ENCODE measurements at regions not wholly inside any gene's neighbourhood (a gene's known extent, or its start where the extent isn't known, plus 50 kb on each side); places are given as distances from the start of the nearest gene placed in this dataset.

- H3K9me3 ChIP-seq (ENCODE audit: control insufficient read depth, low read length), result no peaks in the 10 kb centered on the region
- H3K4me3 ChIP-seq (ENCODE audit: insufficient read depth, low read depth, low read length), result no peak overlapping the region
- 86 to 93% methylated on average over 1 of the region's 1 CpG for WGBS, 2 experiments
These were observed 656.1 kb upstream of the ADGRL4 start for GRCh38 chr1:79662596-79662995.

GRCh38 chr1:79660129-79660528, 653.6 kb upstream of the ADGRL4 start:
- no CpG with 5 or more reads among the region's 2 CpGs for WGBS, 2 experiments
- Histone ChIP-seq H3K27me3 (ENCODE audit: control insufficient read depth, insufficient read depth, low read length, poor library complexity, severe bottlenecking) (no peaks in the 10 kb centered on the region), H3K9me3 (ENCODE audit: control insufficient read depth, low read length) (no peaks in the 10 kb centered on the region), H3K27ac (ENCODE audit: insufficient read depth, low read depth, low read length, poor library complexity, severe bottlenecking) (no peak overlapping the region), H3K4me1 (ENCODE audit: control insufficient read depth, insufficient read depth, low read length) (peaks cover 9% of the 10 kb centered on the region), H3K4me3 (ENCODE audit: insufficient read depth, low read depth, low read length) (no peak overlapping the region), H3K36me3 (ENCODE audit: control insufficient read depth, insufficient read depth, low read length) (no peaks in the 10 kb centered on the region)

More at GRCh38 chr1:79662596-79662995, 656.1 kb upstream of the ADGRL4 start:
- Histone ChIP-seq H3K27me3 (ENCODE audit: control insufficient read depth, insufficient read depth, low read length, poor library complexity, severe bottlenecking) (no peaks in the 10 kb centered on the region), H3K36me3 (ENCODE audit: control insufficient read depth, insufficient read depth, low read length) (no peaks in the 10 kb centered on the region), H3K4me1 (ENCODE audit: control insufficient read depth, insufficient read depth, low read length) (peaks cover 9% of the 10 kb centered on the region), H3K27ac (ENCODE audit: insufficient read depth, low read depth, low read length, poor library complexity, severe bottlenecking) (no peak overlapping the region)

- WGBS, 2 experiments, result 89 to 93% methylated on average over 2 of the region's 2 CpGs
- H3K4me3 ChIP-seq (ENCODE audit: insufficient read depth, low read depth, low read length), result no peak overlapping the region
These were observed 651.6 kb upstream of the ADGRL4 start for GRCh38 chr1:79657951-79658658.

GRCh38 chr1:79655876-79656275, 649.3 kb upstream of the ADGRL4 start:
- Histone ChIP-seq H3K4me1 (ENCODE audit: control insufficient read depth, insufficient read depth, low read length) (peaks cover 5% of the 10 kb centered on the region), H3K4me3 (ENCODE audit: insufficient read depth, low read depth, low read length) (no peak overlapping the region), H3K36me3 (ENCODE audit: control insufficient read depth, insufficient read depth, low read length) (no peaks in the 10 kb centered on the region), H3K27me3 (ENCODE audit: control insufficient read depth, insufficient read depth, low read length, poor library complexity, severe bottlenecking) (no peaks in the 10 kb centered on the region), H3K27ac (ENCODE audit: insufficient read depth, low read depth, low read length, poor library complexity, severe bottlenecking) (no peak overlapping the region), H3K9me3 (ENCODE audit: control insufficient read depth, low read length) (no peaks in the 10 kb centered on the region)
- 83 to 100% methylated on average over 1 of the region's 2 CpGs for WGBS, 2 experiments

More at GRCh38 chr1:79657951-79658658, 651.6 kb upstream of the ADGRL4 start:
- no peaks in the 10 kb centered on the region for H3K36me3 ChIP-seq (ENCODE audit: control insufficient read depth, insufficient read depth, low read length)
- no peaks in the 10 kb centered on the region for H3K9me3 ChIP-seq (ENCODE audit: control insufficient read depth, low read length)
- H3K27ac ChIP-seq (ENCODE audit: insufficient read depth, low read depth, low read length, poor library complexity, severe bottlenecking), result no peak overlapping the region
- H3K4me1 ChIP-seq (ENCODE audit: control insufficient read depth, insufficient read depth, low read length), result peaks cover 5% of the 10 kb centered on the region
- H3K27me3 ChIP-seq (ENCODE audit: control insufficient read depth, insufficient read depth, low read length, poor library complexity, severe bottlenecking), result no peaks in the 10 kb centered on the region

- no peaks in the 10 kb centered on the region for H3K27me3 ChIP-seq (ENCODE audit: control insufficient read depth, insufficient read depth, low read length, poor library complexity, severe bottlenecking)
- no peak overlapping the region for H3K27ac ChIP-seq (ENCODE audit: insufficient read depth, low read depth, low read length, poor library complexity, severe bottlenecking)
- H3K9me3 ChIP-seq (ENCODE audit: control insufficient read depth, low read length), result no peaks in the 10 kb centered on the region
- no peaks in the 10 kb centered on the region for H3K36me3 ChIP-seq (ENCODE audit: control insufficient read depth, insufficient read depth, low read length)
- H3K4me3 ChIP-seq (ENCODE audit: insufficient read depth, low read depth, low read length), result no peak overlapping the region
- H3K4me1 ChIP-seq (ENCODE audit: control insufficient read depth, insufficient read depth, low read length), result no peaks in the 10 kb centered on the region
- 78 to 89% methylated on average over 3 of the region's 3 CpGs for WGBS, 2 experiments
These were observed 645.9 kb upstream of the ADGRL4 start for GRCh38 chr1:79652426-79652825.

GRCh38 chr1:79648126-79648525, 641.6 kb upstream of the ADGRL4 start:
- Histone ChIP-seq H3K27me3 (ENCODE audit: control insufficient read depth, insufficient read depth, low read length, poor library complexity, severe bottlenecking) (no peaks in the 10 kb centered on the region), H3K9me3 (ENCODE audit: control insufficient read depth, low read length) (no peaks in the 10 kb centered on the region), H3K4me1 (ENCODE audit: control insufficient read depth, insufficient read depth, low read length) (no peaks in the 10 kb centered on the region), H3K4me3 (ENCODE audit: insufficient read depth, low read depth, low read length) (no peak overlapping the region), H3K27ac (ENCODE audit: insufficient read depth, low read depth, low read length, poor library complexity, severe bottlenecking) (no peak overlapping the region), H3K36me3 (ENCODE audit: control insufficient read depth, insufficient read depth, low read length) (no peaks in the 10 kb centered on the region)
- no CpG with 5 or more reads among the region's 1 CpG for WGBS, 2 experiments

GRCh38 chr1:79646880-79647279, 640.4 kb upstream of the ADGRL4 start:
- no peaks in the 10 kb centered on the region for H3K9me3 ChIP-seq (ENCODE audit: control insufficient read depth, low read length)
- no peaks in the 10 kb centered on the region for H3K4me1 ChIP-seq (ENCODE audit: control insufficient read depth, insufficient read depth, low read length)
- no peaks in the 10 kb centered on the region for H3K36me3 ChIP-seq (ENCODE audit: control insufficient read depth, insufficient read depth, low read length)
- no peak overlapping the region for H3K4me3 ChIP-seq (ENCODE audit: insufficient read depth, low read depth, low read length)
- no peak overlapping the region for H3K27ac ChIP-seq (ENCODE audit: insufficient read depth, low read depth, low read length, poor library complexity, severe bottlenecking)
- WGBS, 2 experiments, result 89 to 98% methylated on average over 3 of the region's 3 CpGs
- no peaks in the 10 kb centered on the region for H3K27me3 ChIP-seq (ENCODE audit: control insufficient read depth, insufficient read depth, low read length, poor library complexity, severe bottlenecking)

GRCh38 chr1:79638382-79638781, 631.9 kb upstream of the ADGRL4 start:
- no peaks in the 10 kb centered on the region for H3K9me3 ChIP-seq (ENCODE audit: control insufficient read depth, low read length)
- no peak overlapping the region for H3K4me3 ChIP-seq (ENCODE audit: insufficient read depth, low read depth, low read length)
- no peaks in the 10 kb centered on the region for H3K4me1 ChIP-seq (ENCODE audit: control insufficient read depth, insufficient read depth, low read length)
- WGBS, 2 experiments, result 97 to 98% methylated on average over 2 of the region's 2 CpGs
- no peaks in the 10 kb centered on the region for H3K36me3 ChIP-seq (ENCODE audit: control insufficient read depth, insufficient read depth, low read length)
- H3K27ac ChIP-seq (ENCODE audit: insufficient read depth, low read depth, low read length, poor library complexity, severe bottlenecking), result no peak overlapping the region
- H3K27me3 ChIP-seq (ENCODE audit: control insufficient read depth, insufficient read depth, low read length, poor library complexity, severe bottlenecking), result no peaks in the 10 kb centered on the region

GRCh38 chr1:79633456-79633855, 626.9 kb upstream of the ADGRL4 start:
- WGBS, 2 experiments, result 100% methylated on average over 1 of the region's 1 CpG; no CpG with 5 or more reads in 1 of the 2 experiments
- no peak overlapping the region for H3K4me3 ChIP-seq (ENCODE audit: insufficient read depth, low read depth, low read length)
- H3K4me1 ChIP-seq (ENCODE audit: control insufficient read depth, insufficient read depth, low read length), result no peaks in the 10 kb centered on the region
- no peaks in the 10 kb centered on the region for H3K27me3 ChIP-seq (ENCODE audit: control insufficient read depth, insufficient read depth, low read length, poor library complexity, severe bottlenecking)
- no peaks in the 10 kb centered on the region for H3K9me3 ChIP-seq (ENCODE audit: control insufficient read depth, low read length)
- H3K36me3 ChIP-seq (ENCODE audit: control insufficient read depth, insufficient read depth, low read length), result no peaks in the 10 kb centered on the region
- H3K27ac ChIP-seq (ENCODE audit: insufficient read depth, low read depth, low read length, poor library complexity, severe bottlenecking), result no peak overlapping the region

GRCh38 chr1:79629414-79629813, 622.9 kb upstream of the ADGRL4 start:
- Histone ChIP-seq H3K36me3 (ENCODE audit: control insufficient read depth, insufficient read depth, low read length) (no peaks in the 10 kb centered on the region), H3K27me3 (ENCODE audit: control insufficient read depth, insufficient read depth, low read length, poor library complexity, severe bottlenecking) (no peaks in the 10 kb centered on the region), H3K4me3 (ENCODE audit: insufficient read depth, low read depth, low read length) (no peak overlapping the region), H3K27ac (ENCODE audit: insufficient read depth, low read depth, low read length, poor library complexity, severe bottlenecking) (no peak overlapping the region), H3K4me1 (ENCODE audit: control insufficient read depth, insufficient read depth, low read length) (no peaks in the 10 kb centered on the region), H3K9me3 (ENCODE audit: control insufficient read depth, low read length) (no peaks in the 10 kb centered on the region)
- WGBS, 2 experiments, result 92 to 94% methylated on average over 7 of the region's 7 CpGs
